ENCODE measurements at regions not wholly inside any gene's neighbourhood (a gene's known extent, or its start where the extent isn't known, plus 50 kb on each side); places are given as distances from the start of the nearest gene placed in this dataset.

DNA sequence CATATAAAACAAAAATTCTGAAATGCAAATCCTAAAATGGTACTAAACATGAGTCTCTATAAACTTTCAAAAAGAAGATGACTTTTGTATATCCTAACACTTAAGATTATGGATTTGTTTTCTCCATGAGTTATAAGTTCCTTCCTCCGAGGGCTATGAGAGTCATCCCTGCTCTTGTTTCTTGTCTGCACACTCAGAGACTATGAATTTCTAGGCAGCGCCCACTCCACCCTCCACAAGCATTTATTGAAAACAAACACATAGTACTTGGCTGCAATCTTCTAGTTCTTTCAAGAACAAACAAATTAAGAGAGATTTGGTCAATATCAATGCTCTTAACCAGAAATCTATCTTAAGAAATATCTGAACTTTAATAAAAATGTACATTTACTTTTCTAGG lies 211.7 kb downstream of the DKK1 start:
- DNase-seq: no peak

DNA sequence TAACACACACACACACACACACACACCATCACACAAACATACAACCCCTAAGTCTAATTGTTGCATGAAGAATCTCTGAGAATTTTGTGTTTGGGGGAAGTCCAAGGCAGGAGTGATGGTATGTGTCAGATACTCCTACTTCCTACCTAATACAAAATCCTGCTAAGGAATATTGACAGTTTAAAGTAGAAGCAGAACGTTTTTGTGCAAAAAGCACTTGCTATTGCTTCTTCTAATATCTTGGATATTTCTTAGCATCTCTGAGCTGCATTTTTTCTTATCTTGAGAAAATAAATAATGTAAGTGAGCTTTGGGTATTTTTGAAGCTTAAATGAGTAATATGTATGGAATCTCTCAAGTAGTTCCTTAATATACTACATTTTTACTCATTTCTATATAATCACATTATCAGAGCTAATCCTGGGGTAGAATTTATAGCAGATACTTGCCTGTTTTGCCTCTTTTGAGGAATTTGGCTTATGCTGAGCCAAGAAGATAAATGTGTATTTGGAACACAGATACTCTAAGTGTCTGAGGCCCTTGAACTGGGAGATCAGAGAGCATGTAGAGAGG lies 212.3 kb downstream of the DKK1 start:
- Mint-ChIP-seq H3K36me3 (ENCODE audit: low read depth) (no peaks in the 10 kb centered on the region), H3K9me3 (ENCODE audit: low read depth) (peaks cover 7% of the 10 kb centered on the region), H3K27me3 (no peaks in the 10 kb centered on the region), H3K4me1 (no peaks in the 10 kb centered on the region), H3K27ac (no peak overlapping the region), H3K4me3 (no peak overlapping the region)
- no peak for ATAC-seq
- ChIA-PET CTCF (no interaction called here), POLR2A (no interaction called here)
- no peak for DNase-seq
- intact Hi-C loops (cut with DNase I, micrococcal nuclease): no loop called here

More for the DNA sequence above, 211.7 kb downstream of the DKK1 start:
- Mint-ChIP-seq H3K27ac (no peak overlapping the region), H3K4me1 (no peaks in the 10 kb centered on the region), H3K4me3 (no peak overlapping the region), H3K9me3 (ENCODE audit: low read depth) (peaks cover 9% of the 10 kb centered on the region), H3K36me3 (ENCODE audit: low read depth) (no peaks in the 10 kb centered on the region), H3K27me3 (no peaks in the 10 kb centered on the region)
- ChIA-PET POLR2A (no interaction called here), CTCF (no interaction called here)
- intact Hi-C loops (cut with DNase I, micrococcal nuclease): no loop called here
- no peak for ATAC-seq

DNA sequence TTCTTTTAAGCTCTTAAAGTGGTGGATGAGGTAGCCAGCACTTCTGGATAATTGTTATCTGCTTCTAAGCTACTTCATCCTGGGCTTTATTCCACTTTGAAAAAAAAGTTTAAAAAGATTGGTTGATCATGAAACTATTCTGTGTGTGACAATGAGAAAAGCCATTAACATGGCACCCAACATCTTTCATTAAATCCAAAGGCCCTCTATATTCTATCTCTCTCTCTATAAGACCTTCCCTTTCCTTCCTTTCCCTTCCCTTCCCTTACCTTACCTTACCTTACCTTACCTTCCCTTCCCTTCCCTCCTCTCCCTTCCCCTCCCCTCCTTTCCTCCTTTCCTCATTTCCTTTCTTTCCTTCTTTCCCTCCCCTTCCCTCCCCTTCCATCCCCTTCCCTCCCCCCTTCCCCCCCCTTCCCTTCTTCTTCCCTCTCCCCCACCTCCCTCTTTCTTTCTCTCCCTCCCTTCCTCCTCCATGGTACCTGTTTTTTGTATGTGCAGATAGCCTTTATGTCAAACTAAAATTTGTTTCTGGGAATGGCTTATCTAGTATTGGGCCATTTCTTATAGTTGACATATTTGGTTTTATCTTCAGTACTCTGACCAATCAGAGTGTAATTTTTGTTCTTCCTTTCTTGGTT lies 218.7 kb downstream of the DKK1 start:
- Mint-ChIP-seq H3K27me3 (no peaks in the 10 kb centered on the region), H3K27ac (no peak overlapping the region), H3K36me3 (ENCODE audit: low read depth) (no peaks in the 10 kb centered on the region), H3K4me1 (no peaks in the 10 kb centered on the region), H3K4me3 (no peak overlapping the region), H3K9me3 (ENCODE audit: low read depth) (peaks cover 11% of the 10 kb centered on the region)
- ChIA-PET CTCF (no interaction called here), POLR2A (no interaction called here)
- intact Hi-C loops (cut with DNase I, micrococcal nuclease): no loop called here
- no peak for DNase-seq
- no peak for ATAC-seq

DNA sequence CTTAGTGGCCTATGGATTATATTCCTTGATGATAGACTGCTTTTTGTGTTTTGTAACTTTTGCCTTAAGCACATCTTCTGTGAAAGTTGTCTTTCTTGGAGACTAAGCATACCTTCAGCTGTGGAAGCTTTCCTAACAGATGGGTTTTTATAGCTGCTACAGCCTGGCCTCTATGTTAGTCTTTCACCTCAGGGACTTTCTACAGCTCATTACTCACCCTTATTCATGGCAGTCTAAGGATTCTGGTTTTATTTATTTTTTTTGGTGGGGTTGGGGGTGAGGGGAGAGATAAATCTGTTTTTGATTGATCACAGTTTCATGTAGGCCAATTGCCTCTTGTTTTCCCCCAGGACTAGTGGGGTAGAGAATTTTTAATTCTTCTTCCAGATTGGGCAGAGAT lies 219.9 kb downstream of the DKK1 start:
- intact Hi-C loops (cut with DNase I, micrococcal nuclease): no loop called here
- Mint-ChIP-seq H3K36me3 (ENCODE audit: low read depth) (no peaks in the 10 kb centered on the region), H3K27ac (no peak overlapping the region), H3K9me3 (ENCODE audit: low read depth) (peaks cover 11% of the 10 kb centered on the region), H3K4me1 (no peaks in the 10 kb centered on the region), H3K27me3 (no peaks in the 10 kb centered on the region), H3K4me3 (no peak overlapping the region)
- CTCF ChIA-PET: interaction anchor here (0.6 to 0.7 kb wide), 2 partner anchors 213 to 1215 kb away, joined by 3 read pairs; no protein-coding TSS in a partner anchor
- no peak for ATAC-seq
- POLR2A ChIA-PET: no interaction called here
- no peak for DNase-seq

DNA sequence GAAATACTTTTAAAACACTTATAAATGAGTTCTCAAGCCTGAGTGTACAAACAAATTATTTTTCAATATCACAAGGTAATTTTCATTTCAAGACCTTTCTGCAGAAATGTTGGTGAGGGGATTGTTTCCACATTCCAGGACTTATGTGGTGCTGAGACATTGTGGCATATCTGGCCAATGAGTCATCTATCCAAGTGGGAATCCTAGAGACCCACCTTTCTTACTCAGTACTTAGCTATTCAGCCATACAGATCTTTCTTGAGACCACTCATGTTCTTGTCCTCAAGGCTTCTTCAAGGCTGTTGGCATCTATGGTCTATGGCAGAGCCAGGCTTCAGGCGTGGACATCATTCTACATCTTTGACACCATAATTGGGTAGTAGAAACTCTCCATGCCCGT lies 225.4 kb downstream of the DKK1 start:
- no peaks in the 10 kb centered on the region for H3K36me3 Mint-ChIP-seq (ENCODE audit: low read depth)
- H3K4me1 Mint-ChIP-seq: no peaks in the 10 kb centered on the region
- no peak overlapping the region for H3K27ac Mint-ChIP-seq
- intact Hi-C loops (cut with DNase I, micrococcal nuclease): no loop called here
- DNase-seq: no peak
- H3K9me3 Mint-ChIP-seq (ENCODE audit: low read depth): peaks cover 2% of the 10 kb centered on the region
- POLR2A ChIA-PET: no interaction called here
- ATAC-seq: no peak
- no peaks in the 10 kb centered on the region for H3K27me3 Mint-ChIP-seq
- CTCF ChIA-PET: no interaction called here
- H3K4me3 Mint-ChIP-seq: no peak overlapping the region

DNA sequence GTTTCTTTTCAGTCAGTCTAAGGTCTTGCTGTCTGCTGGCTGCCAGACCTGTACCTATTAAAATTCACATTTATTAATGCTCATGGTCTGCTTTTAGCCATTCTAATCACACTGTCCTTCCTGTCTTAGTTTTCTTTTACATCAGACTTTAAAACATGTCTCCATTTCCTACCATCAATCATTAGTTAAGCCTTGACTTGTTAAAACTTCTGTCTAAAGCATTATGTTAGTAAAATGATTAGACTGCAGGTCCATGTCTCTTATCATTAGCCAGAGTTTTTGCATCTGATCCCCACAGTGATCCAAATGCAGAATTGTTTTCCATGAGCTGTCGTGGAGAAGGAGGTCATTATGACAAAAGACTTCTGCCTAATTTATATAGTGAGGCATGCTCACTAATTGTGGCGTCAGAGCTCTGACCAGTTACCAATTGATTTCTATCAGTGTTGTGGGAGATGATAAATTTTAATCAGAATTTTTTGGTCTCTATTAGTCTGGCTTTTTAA lies 226.5 kb downstream of the DKK1 start:
- Mint-ChIP-seq H3K4me1 (no peaks in the 10 kb centered on the region), H3K36me3 (ENCODE audit: low read depth) (no peaks in the 10 kb centered on the region)
- POLR2A ChIA-PET: no interaction called here

DNA sequence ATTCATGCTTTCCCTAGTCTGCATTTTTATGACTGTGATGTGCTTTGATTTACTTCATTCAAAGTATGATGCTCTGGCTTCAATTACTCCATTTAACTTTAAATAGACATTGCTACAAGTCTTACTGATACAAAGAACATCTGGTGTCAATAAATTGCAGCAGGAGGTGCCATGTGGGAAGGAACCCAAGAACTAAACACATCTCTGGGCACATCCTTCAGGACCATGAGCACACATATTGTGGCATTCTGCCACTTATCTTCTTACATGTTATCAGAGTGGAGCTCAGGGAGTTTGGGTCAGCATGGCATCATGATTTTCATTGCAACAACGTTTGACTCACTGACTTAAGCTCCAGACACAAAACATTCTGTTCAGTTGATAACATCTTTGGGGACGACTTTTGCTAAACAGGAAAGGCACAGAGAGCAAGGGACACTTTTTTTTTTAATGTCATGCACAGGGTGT lies 227.0 kb downstream of the DKK1 start:
- Mint-ChIP-seq H3K27me3 (no peaks in the 10 kb centered on the region), H3K36me3 (ENCODE audit: low read depth) (no peaks in the 10 kb centered on the region), H3K27ac (no peak overlapping the region), H3K9me3 (ENCODE audit: low read depth) (no peaks in the 10 kb centered on the region), H3K4me3 (no peak overlapping the region), H3K4me1 (no peaks in the 10 kb centered on the region)
- CTCF ChIA-PET: interaction anchor here (0.5 to 0.6 kb wide), 2 partner anchors 36 to 55 kb away, joined by 3 read pairs; no protein-coding TSS in a partner anchor
- intact Hi-C loops (cut with DNase I, micrococcal nuclease): no loop called here
- no peak for DNase-seq
- POLR2A ChIA-PET: no interaction called here
- no peak for ATAC-seq

More for the DNA sequence above, 226.5 kb downstream of the DKK1 start:
- H3K27me3 Mint-ChIP-seq: no peaks in the 10 kb centered on the region
- CTCF ChIA-PET: interaction anchor here (0.5 to 0.6 kb wide), 2 partner anchors 36 to 55 kb away, joined by 3 read pairs; no protein-coding TSS in a partner anchor
- H3K4me3 Mint-ChIP-seq: no peak overlapping the region
- intact Hi-C loops (cut with DNase I, micrococcal nuclease): no loop called here
- no peaks in the 10 kb centered on the region for H3K9me3 Mint-ChIP-seq (ENCODE audit: low read depth)
- no peak for DNase-seq
- H3K27ac Mint-ChIP-seq: no peak overlapping the region
- ATAC-seq: no peak

DNA sequence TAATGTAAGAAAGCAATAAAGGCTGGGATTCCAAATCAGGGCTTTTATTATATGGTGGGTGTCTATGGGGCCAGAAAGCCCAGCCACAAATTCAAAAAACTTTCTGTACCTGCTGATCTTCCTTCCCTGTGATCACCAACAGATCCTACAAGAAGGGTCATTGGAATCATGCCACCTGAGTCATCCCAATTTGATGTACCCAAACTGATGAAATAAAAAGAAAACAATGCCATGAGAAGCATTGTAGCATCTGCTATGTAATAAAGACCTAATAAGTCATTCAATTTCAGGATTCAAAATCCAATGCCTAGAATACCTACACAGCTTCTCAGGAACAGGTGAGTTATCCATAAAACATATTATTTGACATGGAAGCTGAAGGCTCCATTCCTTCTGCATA lies 228.8 kb downstream of the DKK1 start:
- ChIA-PET POLR2A (no interaction called here), CTCF (no interaction called here)

DNA sequence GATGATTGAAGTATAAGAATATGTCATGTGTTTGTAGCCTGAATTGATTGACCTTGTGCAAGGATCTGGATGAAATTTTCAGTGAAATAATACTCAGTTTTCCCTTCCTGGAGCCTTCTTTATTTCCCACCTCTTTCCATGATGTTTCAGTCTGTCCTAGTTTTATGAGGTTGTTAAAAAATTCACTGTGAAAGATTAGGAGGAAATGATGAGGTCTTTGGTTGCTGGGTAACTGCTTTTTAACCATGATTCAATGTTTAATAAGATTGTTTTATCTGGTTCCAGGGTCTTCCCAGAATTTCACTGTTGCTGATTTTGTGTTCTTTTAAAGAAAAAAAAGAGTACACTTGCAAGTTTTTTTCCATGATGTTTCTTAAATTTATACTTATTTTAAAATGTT lies 221.5 kb downstream of the MBL2 start:
- CTCF ChIA-PET: no interaction called here
- POLR2A ChIA-PET: no interaction called here
- DNase-seq: no peak
- intact Hi-C loops (cut with DNase I, micrococcal nuclease): no loop called here
- no peak for ATAC-seq
- Mint-ChIP-seq H3K4me3 (no peak overlapping the region), H3K27me3 (no peaks in the 10 kb centered on the region), H3K36me3 (ENCODE audit: low read depth) (no peaks in the 10 kb centered on the region), H3K27ac (no peak overlapping the region), H3K4me1 (no peaks in the 10 kb centered on the region), H3K9me3 (ENCODE audit: low read depth) (peaks cover 2% of the 10 kb centered on the region)

More for the DNA sequence above, 228.8 kb downstream of the DKK1 start:
- H3K36me3 Mint-ChIP-seq (ENCODE audit: low read depth): no peaks in the 10 kb centered on the region
- ATAC-seq (no peak), DNase-seq (no peak)
- no peak overlapping the region for H3K27ac Mint-ChIP-seq
- no peaks in the 10 kb centered on the region for H3K27me3 Mint-ChIP-seq
- intact Hi-C loops (cut with DNase I, micrococcal nuclease): no loop called here
- no peak overlapping the region for H3K4me3 Mint-ChIP-seq
- H3K9me3 Mint-ChIP-seq (ENCODE audit: low read depth): no peaks in the 10 kb centered on the region
- no peaks in the 10 kb centered on the region for H3K4me1 Mint-ChIP-seq

DNA sequence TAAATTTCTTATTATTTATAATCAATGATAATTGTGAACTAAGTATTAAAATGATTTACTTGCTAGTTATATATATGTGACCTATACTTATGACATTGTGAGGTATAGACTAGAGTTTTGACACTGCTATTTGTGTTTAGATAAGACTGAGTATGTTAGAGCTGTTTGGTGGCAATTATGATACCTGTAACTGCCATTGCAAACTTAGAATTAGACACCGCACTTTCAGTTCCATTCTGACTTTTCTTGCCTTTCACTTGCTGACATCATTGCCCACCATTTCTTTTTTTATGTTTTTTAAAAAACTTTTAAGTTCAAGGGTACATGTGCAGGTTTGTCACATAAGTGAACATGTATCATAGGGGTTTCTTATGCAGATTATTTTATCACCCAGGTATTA lies 214.5 kb downstream of the MBL2 start:
- Mint-ChIP-seq H3K4me1 (no peaks in the 10 kb centered on the region), H3K4me3 (no peak overlapping the region), H3K27me3 (no peaks in the 10 kb centered on the region), H3K27ac (no peak overlapping the region), H3K36me3 (ENCODE audit: low read depth) (no peaks in the 10 kb centered on the region), H3K9me3 (ENCODE audit: low read depth) (peaks cover 4% of the 10 kb centered on the region)
- DNase-seq (no peak), ATAC-seq (no peak)
- intact Hi-C loops (cut with DNase I, micrococcal nuclease): no loop called here
- CTCF ChIA-PET: no interaction called here
- POLR2A ChIA-PET: no interaction called here

DNA sequence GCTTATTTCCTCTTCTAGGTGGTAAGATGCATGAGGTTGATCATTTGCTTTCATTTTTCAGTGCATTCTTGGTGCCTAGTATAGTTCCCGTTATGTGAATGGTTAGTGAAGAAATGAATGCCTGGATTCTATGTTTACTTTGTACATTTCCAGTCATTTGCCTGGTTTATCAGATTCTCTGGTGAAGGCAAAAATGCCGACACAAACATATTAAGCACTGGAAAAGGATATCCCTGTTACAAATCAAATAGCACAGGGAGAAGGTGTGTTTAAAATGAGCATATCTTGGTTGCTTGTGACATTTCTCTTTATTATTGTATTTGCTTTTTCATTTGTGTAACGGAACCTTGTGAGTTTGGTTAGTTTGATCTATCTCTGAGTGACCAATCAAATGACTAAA lies 211.3 kb downstream of the MBL2 start:
- Mint-ChIP-seq H3K27ac (no peak overlapping the region), H3K27me3 (no peaks in the 10 kb centered on the region), H3K4me3 (no peak overlapping the region), H3K9me3 (ENCODE audit: low read depth) (peaks cover 8% of the 10 kb centered on the region), H3K36me3 (ENCODE audit: low read depth) (no peaks in the 10 kb centered on the region), H3K4me1 (no peaks in the 10 kb centered on the region)
- ChIA-PET POLR2A (no interaction called here), CTCF (no interaction called here)
- ATAC-seq (no peak), DNase-seq (no peak)
- intact Hi-C loops (cut with DNase I, micrococcal nuclease): loop anchor here in 1 of 2 experiments (10.0 kb wide), 1 partner anchor 257 kb away; no protein-coding TSS in a partner anchor

DNA sequence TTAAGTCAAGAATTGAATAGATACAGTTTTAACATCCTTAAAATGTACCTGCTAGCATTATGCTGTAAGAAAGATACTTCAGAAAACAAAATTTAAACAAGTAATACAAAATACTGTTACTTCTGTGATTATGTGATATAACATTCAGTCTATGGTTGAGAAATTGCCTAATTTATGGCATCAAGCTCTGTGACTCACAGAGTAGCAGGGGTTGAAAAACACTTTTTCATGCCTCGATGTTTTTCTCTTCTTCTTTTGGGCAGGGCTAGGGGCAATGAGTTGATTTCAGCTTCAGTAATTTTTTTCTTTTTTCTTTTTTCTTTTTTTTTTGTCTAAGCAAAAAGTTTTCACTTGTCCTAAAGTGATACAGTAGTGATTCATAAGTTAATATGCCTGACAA lies 209.2 kb downstream of the MBL2 start:
- Mint-ChIP-seq H3K27me3 (no peaks in the 10 kb centered on the region), H3K4me3 (no peak overlapping the region), H3K4me1 (no peaks in the 10 kb centered on the region), H3K27ac (no peak overlapping the region), H3K36me3 (ENCODE audit: low read depth) (no peaks in the 10 kb centered on the region), H3K9me3 (ENCODE audit: low read depth) (peaks cover 8% of the 10 kb centered on the region)
- ATAC-seq (no peak), DNase-seq (no peak)
- ChIA-PET POLR2A (no interaction called here), CTCF (no interaction called here)
- intact Hi-C loops (cut with DNase I, micrococcal nuclease): loop anchor here in 1 of 2 experiments (10.0 kb wide), 1 partner anchor 259 kb away; no protein-coding TSS in a partner anchor
